ENCODE measurements at regions not wholly inside any gene's neighbourhood (a gene's known extent, or its start where the extent isn't known, plus 50 kb on each side); places are given as distances from the start of the nearest gene placed in this dataset.

GRCh38 chrX:36443007-36443406, 523.5 kb downstream of the CFAP47 start:
- TF ChIP-seq, protein P1, sequence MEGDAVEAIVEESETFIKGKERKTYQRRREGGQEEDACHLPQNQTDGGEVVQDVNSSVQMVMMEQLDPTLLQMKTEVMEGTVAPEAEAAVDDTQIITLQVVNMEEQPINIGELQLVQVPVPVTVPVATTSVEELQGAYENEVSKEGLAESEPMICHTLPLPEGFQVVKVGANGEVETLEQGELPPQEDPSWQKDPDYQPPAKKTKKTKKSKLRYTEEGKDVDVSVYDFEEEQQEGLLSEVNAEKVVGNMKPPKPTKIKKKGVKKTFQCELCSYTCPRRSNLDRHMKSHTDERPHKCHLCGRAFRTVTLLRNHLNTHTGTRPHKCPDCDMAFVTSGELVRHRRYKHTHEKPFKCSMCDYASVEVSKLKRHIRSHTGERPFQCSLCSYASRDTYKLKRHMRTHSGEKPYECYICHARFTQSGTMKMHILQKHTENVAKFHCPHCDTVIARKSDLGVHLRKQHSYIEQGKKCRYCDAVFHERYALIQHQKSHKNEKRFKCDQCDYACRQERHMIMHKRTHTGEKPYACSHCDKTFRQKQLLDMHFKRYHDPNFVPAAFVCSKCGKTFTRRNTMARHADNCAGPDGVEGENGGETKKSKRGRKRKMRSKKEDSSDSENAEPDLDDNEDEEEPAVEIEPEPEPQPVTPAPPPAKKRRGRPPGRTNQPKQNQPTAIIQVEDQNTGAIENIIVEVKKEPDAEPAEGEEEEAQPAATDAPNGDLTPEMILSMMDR (IDR thresholded peaks at IDR 0.05): no peak
- no peak for TF ChIP-seq POLR2A (IDR thresholded peaks at IDR 0.05)

Data from adrenal gland (tissue), 5 donors.